Heart left ventricle (tissue), 16 donors: ENCODE measurements at regions not wholly inside any gene's neighbourhood (a gene's known extent, or its start where the extent isn't known, plus 50 kb on each side); places are given as distances from the start of the nearest gene placed in this dataset.

ENCODE experiments used
- ATAC-seq, 4 donors: fragments of 200-7000 bp; cut with Tn5 transposase; one replicate each; pipeline ENCODE4 v1.9.1; 2020 to 2022; ENCODE audit warnings: moderate library complexity in 4 of 4, mild to moderate bottlenecking in 3 of 4, moderate number of reproducible peaks in 1 of 4
- DNase-seq, 5 donors: peaks; one replicate each; pipeline ENCODE4 v3.0.0-alpha.2; 2020
- H3K27ac ChIP-seq, 12 donors: fragments of 200-600 bp; sonication (generic) in 4 of 12; one replicate each; pipeline versions ENCODE4 v1.5.0 to v1.8.0; 2016 to 2022; ENCODE audit warnings: mild to moderate bottlenecking in 2 of 12
- H3K27me3 ChIP-seq, 9 donors: fragments of 200-600 bp; sonication (generic) in 2 of 9; one replicate each; pipeline versions ENCODE4 v1.5.1 to v1.8.0; 2016 to 2022; ENCODE audit warnings: mild to moderate bottlenecking in 3 of 9
- H3K36me3 ChIP-seq, 9 donors: fragments of 200-600 bp; sonication (generic) in 2 of 9; one replicate each; pipeline versions ENCODE4 v1.5.0 to v1.8.0; 2018 to 2022; ENCODE audit warnings: mild to moderate bottlenecking in 2 of 9
- H3K4me1 ChIP-seq, 12 donors: fragments of 200-600 bp; sonication (generic) in 4 of 12; one replicate each; pipeline versions ENCODE4 v1.5.0 to v1.8.0; 2016 to 2022; ENCODE audit warnings: mild to moderate bottlenecking in 3 of 12
- H3K4me3 ChIP-seq, 12 donors: fragments of 200-600 bp; sonication (generic) in 4 of 12; one replicate each; pipeline versions ENCODE4 v1.5.0 to v1.8.0; 2017 to 2022; ENCODE audit warnings: mild to moderate bottlenecking in 9 of 12, moderate library complexity in 4 of 12
- H3K9me3 ChIP-seq, 12 donors: fragments of 200-600 bp; sonication (generic) in 4 of 12; one replicate each; pipeline versions ENCODE4 v1.5.0 to v1.8.0; 2016 to 2022; ENCODE audit warnings: mild to moderate bottlenecking in 1 of 12
- POLR2A ChIP-seq, 2 donors: fragments of 450-650 bp; IDR thresholded peaks; one replicate each; pipeline ENCODE4 v1.6.1; 2017; ENCODE audit warnings: antibody characterized with exemption in 2 of 2, mild to moderate bottlenecking in 2 of 2, moderate library complexity in 2 of 2
- WGBS, 4 donors: extraction: QIAGEN DNeasy Blood & Tissue Kit in 2 of 4; methylation state at CpG; one replicate each; pipeline versions ENCODE4 v1.1.5 to v1.1.7; 2013 to 2018; 5-methylcytosine and 5-hydroxymethylcytosine counted together
- intact Hi-C, 10 donors: fragments of 100-400 bp; cut with DNase I; formaldehyde crosslinking; loops; one replicate each; pipeline versions ENCODE4 v1.11.1 to v1.14.2; 2022
- TF ChIP-seq, protein P1 (sequence below), 12 donors: fragments of 200-600 bp; sonication (generic) in 4 of 12; IDR thresholded peaks; one replicate each; pipeline versions ENCODE4 v1.5.0 to v1.8.0; 2018 to 2022; ENCODE audit warnings: antibody characterized with exemption in 12 of 12, mild to moderate bottlenecking in 5 of 12
- donor health status: ischemic (EF 13 %, LVEDD 7.1; RV severe dilation, severe dysfunction).
- donor health status: healthy with polysubstance abuse.
- donor health status: DM: no; HTN: yes; CAD: no.
- donor health status: DM: no; HTN: no; CAD: no.
- donor health status: ischemic (EF 25% LVEDD 6.9; RV normal size, moderate dysfunction).
- donor health status: ischemic (EF 25% LVEDD 5.7; RV mildly dilated, moderate dysfunction).
- donor health status: healthy.
- donor health status: DM: yes; HTN: yes; CAD: no.
- donor health status: ischemic (EF 35%, LVEDD 5.7; RV mildly dilated, moderate dysfunction).
- donor health status: nonischemic (EF 11% LVEDD 7.7; RV severe dilation, severe dysfunction).
- donor health status: DM: yes; HTN: yes; CAD: no.
- donor health status: PGD.
- donor health status: ischemic (EF 29% LVEDD 5.4; RV normal size, mild dysfunction).
- donor health status: nonischemic (EF 23%, LVEDD 6.1; RV moderate dilation, normal function).

DNA sequence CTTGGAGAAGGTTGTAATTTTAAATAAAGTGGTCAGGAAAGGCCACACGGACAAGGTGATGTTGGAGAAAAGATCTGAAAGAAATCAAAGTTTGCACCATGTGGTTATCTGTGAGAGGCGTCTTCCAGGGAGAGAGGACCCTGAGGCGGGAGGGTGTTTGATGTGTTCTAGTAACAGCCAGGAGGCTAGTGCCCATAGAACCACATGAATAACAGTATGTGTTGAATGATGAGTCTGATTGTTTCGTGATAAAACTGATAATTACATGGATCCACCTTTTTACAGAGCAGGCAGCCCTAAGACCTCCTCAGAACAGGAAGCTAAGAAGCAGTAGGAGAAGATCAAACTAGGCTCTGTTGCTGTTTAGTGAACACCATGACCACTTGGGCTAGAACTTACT is 91.4 kb downstream of the SCG2 start:
- Histone ChIP-seq H3K27ac (no peak overlapping the region), H3K4me3 (no peak overlapping the region), H3K27me3 (no peaks in the 10 kb centered on the region), H3K4me1 (no peaks in the 10 kb centered on the region), H3K36me3 (no peaks in the 10 kb centered on the region), H3K9me3 (no peaks in the 10 kb centered on the region)
- TF ChIP-seq, protein P1, sequence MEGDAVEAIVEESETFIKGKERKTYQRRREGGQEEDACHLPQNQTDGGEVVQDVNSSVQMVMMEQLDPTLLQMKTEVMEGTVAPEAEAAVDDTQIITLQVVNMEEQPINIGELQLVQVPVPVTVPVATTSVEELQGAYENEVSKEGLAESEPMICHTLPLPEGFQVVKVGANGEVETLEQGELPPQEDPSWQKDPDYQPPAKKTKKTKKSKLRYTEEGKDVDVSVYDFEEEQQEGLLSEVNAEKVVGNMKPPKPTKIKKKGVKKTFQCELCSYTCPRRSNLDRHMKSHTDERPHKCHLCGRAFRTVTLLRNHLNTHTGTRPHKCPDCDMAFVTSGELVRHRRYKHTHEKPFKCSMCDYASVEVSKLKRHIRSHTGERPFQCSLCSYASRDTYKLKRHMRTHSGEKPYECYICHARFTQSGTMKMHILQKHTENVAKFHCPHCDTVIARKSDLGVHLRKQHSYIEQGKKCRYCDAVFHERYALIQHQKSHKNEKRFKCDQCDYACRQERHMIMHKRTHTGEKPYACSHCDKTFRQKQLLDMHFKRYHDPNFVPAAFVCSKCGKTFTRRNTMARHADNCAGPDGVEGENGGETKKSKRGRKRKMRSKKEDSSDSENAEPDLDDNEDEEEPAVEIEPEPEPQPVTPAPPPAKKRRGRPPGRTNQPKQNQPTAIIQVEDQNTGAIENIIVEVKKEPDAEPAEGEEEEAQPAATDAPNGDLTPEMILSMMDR (IDR thresholded peaks at IDR 0.05), result no peak
- DNase-seq (no peak), ATAC-seq (no peak)
- intact Hi-C loops, result no loop called here
- WGBS, 4 donors, result 67 to 86% (median 80%) methylated on average over 4 of the region's 4 CpGs

DNA sequence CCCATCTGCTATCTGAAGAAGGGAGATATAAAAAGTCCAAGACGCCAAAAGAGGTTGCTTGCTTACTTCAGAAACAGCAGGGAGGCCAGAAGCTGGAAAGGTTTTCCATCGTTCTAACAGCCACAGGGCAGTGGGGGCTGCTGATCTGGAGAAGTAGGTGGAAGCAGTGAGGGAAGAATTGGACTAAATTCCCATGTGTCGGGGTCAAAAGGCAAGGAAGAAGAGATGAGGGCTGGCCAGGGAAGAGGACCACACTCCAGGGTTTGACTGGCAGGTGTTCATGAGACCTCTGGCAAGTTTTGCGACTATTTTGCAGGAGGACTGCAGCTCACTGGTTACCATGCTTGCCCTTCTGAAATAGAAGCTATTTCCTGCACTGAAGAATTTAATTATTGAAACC is 91.0 kb downstream of the SCG2 start:
- WGBS, 4 donors, result 58 to 70% (median 67%) methylated on average over 4 of the region's 4 CpGs
- Histone ChIP-seq H3K36me3 (no peaks in the 10 kb centered on the region), H3K9me3 (no peaks in the 10 kb centered on the region), H3K4me1 (no peaks in the 10 kb centered on the region), H3K27me3 (no peaks in the 10 kb centered on the region), H3K27ac (no peak overlapping the region), H3K4me3 (no peak overlapping the region)
- no peak for TF ChIP-seq POLR2A (IDR thresholded peaks at IDR 0.05)
- TF ChIP-seq, protein P1 (IDR thresholded peaks at IDR 0.05), result no peak
- intact Hi-C loops, result no loop called here
- no peak for DNase-seq
- no peak for ATAC-seq

DNA sequence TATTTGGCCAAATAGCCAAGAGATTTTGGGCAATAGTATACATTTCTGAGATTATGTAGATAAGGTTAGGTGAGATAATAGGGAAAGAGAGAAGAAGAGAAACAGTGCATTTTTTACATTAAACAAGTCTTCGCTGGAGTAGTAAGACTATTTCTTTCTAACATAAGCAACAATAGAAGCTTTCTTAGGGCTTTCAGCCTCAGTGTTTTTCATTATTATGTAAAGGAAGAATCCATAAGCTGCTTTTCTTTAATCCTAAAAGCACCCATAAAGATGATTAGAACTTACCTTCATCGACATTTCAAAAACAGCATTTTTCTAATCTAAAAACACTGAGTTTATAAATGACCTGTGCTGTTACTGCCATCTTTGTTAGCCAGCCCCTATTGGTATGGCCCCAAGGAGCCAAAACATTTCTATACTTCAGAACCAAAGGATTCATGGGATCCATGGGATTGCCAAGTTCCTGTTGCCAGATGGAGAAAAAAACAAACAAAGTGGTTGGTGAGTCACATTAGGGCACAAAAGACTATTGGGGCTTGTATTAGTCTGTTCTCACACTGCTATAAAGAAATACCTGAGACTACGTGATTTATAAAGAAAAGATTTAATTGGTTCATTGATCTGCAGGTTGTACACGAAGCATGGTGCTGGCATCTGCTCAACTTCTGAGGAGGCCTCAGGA is 88.2 kb downstream of the SCG2 start:
- H3K27me3 ChIP-seq, result no peaks in the 10 kb centered on the region
- TF ChIP-seq, protein P1 (IDR thresholded peaks at IDR 0.05), result no peak
- no peak for TF ChIP-seq POLR2A (IDR thresholded peaks at IDR 0.05)
- H3K4me1 ChIP-seq, result no peaks in the 10 kb centered on the region
- H3K36me3 ChIP-seq, result no peaks in the 10 kb centered on the region
- H3K4me3 ChIP-seq, result no peak overlapping the region
- no peak overlapping the region for H3K27ac ChIP-seq
- intact Hi-C loops, result no loop called here
- no peaks in the 10 kb centered on the region for H3K9me3 ChIP-seq
- no peak for ATAC-seq
- WGBS, 4 donors, result 84 to 92% (median 89%) methylated on average over 4 of the region's 4 CpGs
- no peak for DNase-seq

DNA sequence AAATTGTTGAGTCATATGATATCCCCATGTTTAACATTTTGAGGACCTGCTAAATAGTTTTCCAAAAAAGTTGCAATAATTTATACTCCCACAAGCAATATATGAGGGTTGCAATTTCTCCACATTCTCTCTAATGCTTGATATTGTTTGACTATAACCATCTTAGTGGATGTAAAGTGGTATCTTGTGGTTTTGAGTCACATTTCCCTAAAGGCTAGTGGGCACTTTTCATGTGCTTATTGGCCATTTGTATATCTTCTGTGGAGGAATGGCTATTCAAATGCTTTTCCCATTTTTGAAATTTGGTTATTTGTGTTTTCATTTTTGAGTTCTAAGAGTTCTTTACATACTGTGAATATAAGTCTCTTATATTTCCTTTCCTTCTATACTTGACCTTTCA is 82.7 kb downstream of the SCG2 start:
- Histone ChIP-seq H3K9me3 (no peaks in the 10 kb centered on the region), H3K4me1 (no peaks in the 10 kb centered on the region), H3K36me3 (no peaks in the 10 kb centered on the region), H3K27ac (no peak overlapping the region), H3K4me3 (no peak overlapping the region), H3K27me3 (no peaks in the 10 kb centered on the region)
- TF ChIP-seq, protein P1 (IDR thresholded peaks at IDR 0.05), result no peak
- no peak for TF ChIP-seq POLR2A (IDR thresholded peaks at IDR 0.05)
- no peak for DNase-seq
- intact Hi-C loops, result no loop called here
- ATAC-seq, result no peak
